ENCODE measurements at regions not wholly inside any gene's neighbourhood (a gene's known extent, or its start where the extent isn't known, plus 50 kb on each side); places are given as distances from the start of the nearest gene placed in this dataset.

DNA sequence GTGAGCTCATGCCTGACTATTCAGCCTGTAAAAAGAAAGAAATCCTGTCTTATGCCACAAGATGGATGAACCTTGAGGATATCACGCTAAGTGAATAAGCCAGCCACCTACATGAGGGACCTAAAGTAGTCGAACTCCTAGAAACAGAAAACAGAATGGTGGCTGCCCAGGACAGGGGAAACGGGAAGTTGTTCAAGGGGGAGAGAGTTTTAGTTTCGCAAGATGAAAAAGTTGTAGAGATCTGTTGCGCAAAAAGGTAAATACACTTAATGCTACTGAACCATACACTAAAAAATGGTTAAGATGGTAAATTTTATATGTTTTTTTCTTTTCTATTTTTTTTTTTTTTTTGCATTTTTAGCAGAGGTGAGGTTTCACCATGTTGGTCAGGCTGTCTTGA, 74.1 kb upstream of the RALY start:
- H3K36me3 ChIP-seq = no peaks in the 10 kb centered on the region
- peaks cover 5 to 7% of the 10 kb centered on the region in 2 donors for H3K4me1 ChIP-seq
- no peaks in the 10 kb centered on the region for H3K9me3 ChIP-seq
- intact Hi-C loops (cut with DNase I) = no loop called here
- H3K27me3 ChIP-seq = no peaks in the 10 kb centered on the region
- no peak for TF ChIP-seq POLR2A (IDR thresholded peaks at IDR 0.05)
- TF ChIP-seq, protein P1, sequence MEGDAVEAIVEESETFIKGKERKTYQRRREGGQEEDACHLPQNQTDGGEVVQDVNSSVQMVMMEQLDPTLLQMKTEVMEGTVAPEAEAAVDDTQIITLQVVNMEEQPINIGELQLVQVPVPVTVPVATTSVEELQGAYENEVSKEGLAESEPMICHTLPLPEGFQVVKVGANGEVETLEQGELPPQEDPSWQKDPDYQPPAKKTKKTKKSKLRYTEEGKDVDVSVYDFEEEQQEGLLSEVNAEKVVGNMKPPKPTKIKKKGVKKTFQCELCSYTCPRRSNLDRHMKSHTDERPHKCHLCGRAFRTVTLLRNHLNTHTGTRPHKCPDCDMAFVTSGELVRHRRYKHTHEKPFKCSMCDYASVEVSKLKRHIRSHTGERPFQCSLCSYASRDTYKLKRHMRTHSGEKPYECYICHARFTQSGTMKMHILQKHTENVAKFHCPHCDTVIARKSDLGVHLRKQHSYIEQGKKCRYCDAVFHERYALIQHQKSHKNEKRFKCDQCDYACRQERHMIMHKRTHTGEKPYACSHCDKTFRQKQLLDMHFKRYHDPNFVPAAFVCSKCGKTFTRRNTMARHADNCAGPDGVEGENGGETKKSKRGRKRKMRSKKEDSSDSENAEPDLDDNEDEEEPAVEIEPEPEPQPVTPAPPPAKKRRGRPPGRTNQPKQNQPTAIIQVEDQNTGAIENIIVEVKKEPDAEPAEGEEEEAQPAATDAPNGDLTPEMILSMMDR (IDR thresholded peaks at IDR 0.05) = no peak
- no peak overlapping the region for H3K27ac ChIP-seq
- 83 to 92% methylated on average over 5 of the region's 5 CpGs for WGBS, 2 donors
- no peak for DNase-seq
- no peak overlapping the region for H3K4me3 ChIP-seq (replicated peaks in 1 of 3)

DNA sequence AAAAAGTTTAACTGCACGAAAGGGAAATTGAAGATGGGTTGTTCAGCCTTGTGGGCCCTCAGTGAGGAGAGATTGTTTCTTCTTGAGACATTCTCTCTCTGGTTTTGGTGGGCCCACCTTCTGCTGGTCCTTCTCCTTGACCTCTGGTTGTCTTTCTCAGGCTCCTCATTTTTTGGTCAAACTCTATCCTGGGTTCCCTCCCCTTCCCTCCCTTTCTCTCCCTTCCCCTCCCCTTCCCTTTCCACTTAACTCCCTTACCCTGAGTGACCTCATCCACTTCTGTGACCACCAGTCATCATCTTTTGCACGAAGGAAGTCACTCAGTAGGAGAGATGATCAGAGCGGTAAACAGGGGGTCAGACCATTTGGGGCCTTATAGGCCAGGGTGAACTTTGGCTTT, 71.5 kb upstream of the RALY start:
- Histone ChIP-seq H3K36me3 (no peaks in the 10 kb centered on the region), H3K9me3 (no peaks in the 10 kb centered on the region), H3K27me3 (no peaks in the 10 kb centered on the region), H3K4me3 (replicated peaks in 1 of 3) (no peak overlapping the region), H3K27ac (no peak overlapping the region), H3K4me1 (peaks cover 5 to 7% of the 10 kb centered on the region in 2 donors)
- TF ChIP-seq, protein P1 (IDR thresholded peaks at IDR 0.05) = no peak
- TF ChIP-seq POLR2A (IDR thresholded peaks at IDR 0.05) = no peak
- WGBS, 2 donors = 48 to 61% methylated on average over 3 of the region's 3 CpGs
- intact Hi-C loops (cut with DNase I) = no loop called here
- no peak for DNase-seq

DNA sequence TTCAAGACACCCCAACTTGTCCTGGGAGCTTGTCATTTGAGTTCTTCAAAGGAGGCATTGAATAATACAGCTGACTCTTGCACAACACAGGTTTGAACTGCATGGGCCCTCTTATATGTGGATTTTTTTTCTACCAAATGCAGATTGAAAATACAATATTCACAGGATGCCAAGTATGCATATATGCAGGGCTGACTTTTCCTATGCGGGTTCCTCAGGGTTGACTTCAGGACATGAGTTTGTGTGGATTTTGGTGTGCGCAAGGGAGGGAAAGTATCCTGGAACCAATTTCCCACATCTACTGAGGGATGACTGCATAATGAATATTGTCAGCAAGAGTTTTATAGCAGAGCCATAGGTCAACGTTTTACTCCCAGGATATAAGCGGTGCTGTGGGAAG, 70.0 kb upstream of the RALY start:
- Histone ChIP-seq H3K4me1 (peaks cover 0 to 7% of the 10 kb centered on the region in 2 donors), H3K4me3 (replicated peaks in 1 of 3) (no peak overlapping the region), H3K36me3 (no peaks in the 10 kb centered on the region), H3K9me3 (no peaks in the 10 kb centered on the region), H3K27me3 (no peaks in the 10 kb centered on the region), H3K27ac (no peak overlapping the region)
- no peak for DNase-seq
- intact Hi-C loops (cut with DNase I) = no loop called here
- 91 to 94% methylated on average over 4 of the region's 4 CpGs for WGBS, 2 donors
- TF ChIP-seq, protein P1 (IDR thresholded peaks at IDR 0.05) = no peak
- no peak for TF ChIP-seq POLR2A (IDR thresholded peaks at IDR 0.05)

DNA sequence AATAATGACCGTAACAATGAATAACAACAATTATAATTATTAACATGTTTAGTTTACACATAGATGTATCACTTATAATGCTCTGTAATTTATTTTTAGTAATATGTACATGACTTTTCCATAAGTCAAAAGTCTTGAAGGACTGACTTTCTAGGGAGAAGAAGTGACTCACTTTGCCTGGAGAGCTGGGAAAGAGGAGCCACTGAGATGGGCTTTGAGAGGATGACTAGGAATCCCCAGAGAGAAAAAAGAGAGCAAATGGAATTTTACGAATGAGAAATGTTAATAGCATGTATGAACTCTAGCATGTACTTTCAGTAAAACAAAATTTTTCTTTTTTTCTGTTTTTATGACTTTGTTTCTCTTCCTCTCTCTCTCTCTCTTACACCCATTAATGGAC, 67.8 kb upstream of the RALY start:
- Histone ChIP-seq H3K36me3 (no peaks in the 10 kb centered on the region), H3K4me3 (replicated peaks in 1 of 3) (no peak overlapping the region), H3K9me3 (no peaks in the 10 kb centered on the region), H3K4me1 (peaks cover 0 to 7% of the 10 kb centered on the region in 2 donors), H3K27ac (no peak overlapping the region), H3K27me3 (no peaks in the 10 kb centered on the region)
- DNase-seq = no peak
- 82 to 88% methylated on average over 2 of the region's 2 CpGs for WGBS, 2 donors
- TF ChIP-seq POLR2A (IDR thresholded peaks at IDR 0.05) = no peak
- TF ChIP-seq, protein P1 (IDR thresholded peaks at IDR 0.05) = no peak
- intact Hi-C loops (cut with DNase I) = no loop called here

DNA sequence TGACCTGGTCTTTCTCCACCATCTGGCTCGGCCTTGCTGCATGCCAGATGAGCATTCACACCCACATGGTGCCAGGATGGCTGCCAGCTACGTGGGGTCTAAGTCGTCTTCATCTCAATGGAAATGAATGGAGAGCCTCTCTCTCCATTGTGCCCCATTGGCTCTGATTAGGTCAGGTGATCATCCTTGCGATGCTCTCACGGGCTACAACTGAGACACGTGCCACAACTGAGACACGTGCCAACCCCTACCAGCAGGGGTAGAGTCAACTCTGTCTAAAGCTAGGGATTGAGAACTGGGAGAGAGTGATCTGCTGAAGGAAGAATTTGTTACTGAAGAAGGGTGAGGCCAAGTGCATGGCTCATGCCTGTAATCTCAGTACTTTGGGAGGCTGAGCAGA, 67.3 kb upstream of the RALY start:
- Histone ChIP-seq H3K4me1 (peaks cover 0 to 7% of the 10 kb centered on the region in 2 donors), H3K36me3 (no peaks in the 10 kb centered on the region), H3K9me3 (no peaks in the 10 kb centered on the region), H3K4me3 (replicated peaks in 1 of 3) (no peak overlapping the region), H3K27me3 (no peaks in the 10 kb centered on the region), H3K27ac (no peak overlapping the region)
- TF ChIP-seq, protein P1 (IDR thresholded peaks at IDR 0.05) = no peak
- TF ChIP-seq POLR2A (IDR thresholded peaks at IDR 0.05) = no peak
- DNase-seq = no peak
- intact Hi-C loops (cut with DNase I) = no loop called here
- 87 to 92% methylated on average over 7 of the region's 7 CpGs for WGBS, 2 donors

All from thyroid gland (tissue), 4 donors.